A549 (cell line): ENCODE measurements at regions not wholly inside any gene's neighbourhood (a gene's known extent, or its start where the extent isn't known, plus 50 kb on each side); places are given as distances from the start of the nearest gene placed in this dataset.

Source experiments
- ATAC-seq, 2 experiments: fragments of 200-7000 bp in 1 of 2; fragments of >200 bp in 1 of 2; cut with Nextera tagmentation in 1 of 2; cut with Tn5 transposase in 1 of 2; 3 replicates each; pipeline versions ENCODE4 v1.8.0 to v1.9.1; 2018 to 2020; ENCODE audit warnings: mild to moderate bottlenecking in 1 of 2, moderate library complexity in 1 of 2
- CTCF ChIA-PET: fragments of 300-600 bp; sonication (Branson Sonifier 250); formaldehyde crosslinking; extraction: SDS; loops from one replicate; lab custom pipeline; 2021; ENCODE audit warnings: antibody characterized with exemption, inconsistent platforms; lab: Yijun Ruan, JAX
- POLR2A ChIA-PET: fragments of 350-600 bp; formaldehyde crosslinking; extraction: SDS; loops from one replicate; lab custom pipeline; 2021; ENCODE audit warnings: antibody characterized with exemption, inconsistent platforms; lab: Yijun Ruan, JAX
- DNase-seq, 2 experiments: peaks; one replicate each; pipeline versions ENCODE4 v3.0.0 to v3.0.0-alpha.2; 2011 to 2016; ENCODE audit warnings: low read depth in 1 of 2, low spot score in 1 of 2
- FAIRE-seq: peaks from 2 replicates; lab custom pipeline; 2011; peaks lifted over from hg19 to GRCh38; lab: Jason Lieb, UNC
- H3K27ac ChIP-seq, 2 experiments: fragments of >200 bp; sonication (Bioruptor Twin); formaldehyde crosslinking; 3 replicates each; pipeline ENCODE4 v1.5.1; 2016 to 2017
- H3K4me1 ChIP-seq: fragments of >200 bp; sonication (Bioruptor Twin); formaldehyde crosslinking; 3 replicates; pipeline ENCODE4 v1.6.1; 2016
- H3K4me2 ChIP-seq: fragments of >200 bp; sonication (Bioruptor Twin); formaldehyde crosslinking; 3 replicates; pipeline ENCODE4 v1.6.1; 2016
- H3K4me3 ChIP-seq: fragments of >200 bp; sonication (Bioruptor Twin); formaldehyde crosslinking; 3 replicates; pipeline ENCODE4 v1.5.1; 2016
- H3K9me3 ChIP-seq: fragments of >200 bp; sonication (Bioruptor Twin); formaldehyde crosslinking; 3 replicates; pipeline ENCODE4 v1.6.1; 2016
- BHLHE40 ChIP-seq: IDR thresholded peaks from 2 replicates; pipeline ENCODE4 v1.6.1; 2012; ENCODE audit warnings: low read depth, low read length, inconsistent platforms
- CBX2 ChIP-seq: fragments of 200-600 bp; sonication (generic); IDR thresholded peaks from 2 replicates; pipeline ENCODE4 v1.6.1; 2016; ENCODE audit warnings: low read depth, mild to moderate bottlenecking, borderline replicate concordance
- CBX8 ChIP-seq: fragments of 200-600 bp; sonication (generic); IDR thresholded peaks from 2 replicates; pipeline ENCODE4 v1.6.1; 2016
- EHF ChIP-seq: fragments of 250-450 bp; sonication (Bioruptor Pico); IDR thresholded peaks from 2 replicates; pipeline ENCODE4 v1.5.0; 2020; ENCODE audit warnings: mild to moderate bottlenecking
- EP300 ChIP-seq, 2 experiments: fragments of >200 bp; sonication (Bioruptor Twin); formaldehyde crosslinking; IDR thresholded peaks; 2 replicates in 1 of 2; 3 replicates in 1 of 2; pipeline ENCODE4 v1.6.1; 2016 to 2017
- ESRRA ChIP-seq: fragments of 150-350 bp; IDR thresholded peaks from 2 replicates; pipeline ENCODE4 v1.6.1; 2014; ENCODE audit warnings: mild to moderate bottlenecking, low read length, borderline replicate concordance
- FOSB ChIP-seq: fragments of 250-450 bp; sonication (Bioruptor Pico); IDR thresholded peaks from 2 replicates; pipeline ENCODE4 v1.5.0; 2020; ENCODE audit warnings: mild to moderate bottlenecking, moderate library complexity
- FOSL2 ChIP-seq, 2 experiments: fragments of 450-650 bp in 1 of 2; fragments of >200 bp in 1 of 2; sonication (Bioruptor Twin) in 1 of 2; formaldehyde crosslinking; IDR thresholded peaks; 2 replicates each; pipeline versions ENCODE4 v1.5.0 to v1.6.1; 2016 to 2020; ENCODE audit warnings: mild to moderate bottlenecking in 1 of 2, moderate library complexity in 1 of 2
- GATA3 ChIP-seq: IDR thresholded peaks from 2 replicates; pipeline ENCODE4 v1.6.1; 2012; ENCODE audit warnings: borderline replicate concordance
- HDAC2 ChIP-seq: fragments of 200-600 bp; sonication (generic); IDR thresholded peaks from 2 replicates; pipeline ENCODE4 v1.6.1; 2016
- HEYL ChIP-seq: fragments of 250-450 bp; sonication (Bioruptor Pico); IDR thresholded peaks from 2 replicates; pipeline ENCODE4 v1.8.0; 2021; ENCODE audit warnings: mild to moderate bottlenecking, moderate library complexity
- HOXA7 ChIP-seq: fragments of 250-450 bp; sonication (Bioruptor Pico); IDR thresholded peaks from 2 replicates; pipeline ENCODE4 v1.5.0; 2020; ENCODE audit warnings: mild to moderate bottlenecking, moderate library complexity
- HOXB13 ChIP-seq: fragments of 250-450 bp; sonication (Bioruptor Pico); IDR thresholded peaks from 2 replicates; pipeline ENCODE4 v1.5.0; 2020; ENCODE audit warnings: low read depth, mild to moderate bottlenecking, moderate library complexity
- HOXB5 ChIP-seq: fragments of 250-450 bp; sonication (Bioruptor Pico); IDR thresholded peaks from 2 replicates; pipeline ENCODE4 v1.5.0; 2020; ENCODE audit warnings: mild to moderate bottlenecking, moderate library complexity
- JUNB ChIP-seq: fragments of >200 bp; sonication (Bioruptor Twin); formaldehyde crosslinking; IDR thresholded peaks from 2 replicates; pipeline ENCODE4 v1.6.1; 2016
- KDM1A ChIP-seq: fragments of 200-600 bp; sonication (generic); IDR thresholded peaks from 2 replicates; pipeline ENCODE4 v1.6.1; 2016; ENCODE audit warnings: low read depth, mild to moderate bottlenecking
- KDM5A ChIP-seq: fragments of 200-600 bp; sonication (generic); IDR thresholded peaks from 2 replicates; pipeline ENCODE4 v1.6.1; 2016; ENCODE audit warnings: antibody characterized with exemption, mild to moderate bottlenecking
- MAFK ChIP-seq: fragments of 450-650 bp; IDR thresholded peaks from 2 replicates; pipeline ENCODE4 v1.6.1; 2014; ENCODE audit not compliant: partially characterized antibody
- MAZ ChIP-seq: fragments of 150-350 bp; IDR thresholded peaks from 2 replicates; pipeline ENCODE4 v1.6.1; 2014; ENCODE audit warnings: antibody characterized with exemption, low read depth, low read length, borderline replicate concordance
- PHF8 ChIP-seq: fragments of 200-600 bp; sonication (generic); IDR thresholded peaks from 2 replicates; pipeline ENCODE4 v1.6.1; 2016; ENCODE audit warnings: low read depth, mild to moderate bottlenecking, antibody characterized with exemption, moderate library complexity, borderline replicate concordance
- RARB ChIP-seq: fragments of 250-450 bp; sonication (Bioruptor Pico); IDR thresholded peaks from 2 replicates; pipeline ENCODE4 v1.8.0; 2021; ENCODE audit warnings: mild to moderate bottlenecking, moderate library complexity
- RCOR1 ChIP-seq: fragments of 150-350 bp; IDR thresholded peaks from 2 replicates; pipeline ENCODE4 v1.6.1; 2014; ENCODE audit warnings: antibody characterized with exemption, low read length, low read depth
- RFX5 ChIP-seq: fragments of 450-650 bp; IDR thresholded peaks from 2 replicates; pipeline ENCODE4 v1.7.1; 2014; ENCODE audit warnings: antibody characterized with exemption, mild to moderate bottlenecking, moderate library complexity
- SMC3 ChIP-seq: fragments of >200 bp; sonication (Bioruptor Twin); formaldehyde crosslinking; IDR thresholded peaks from 3 replicates; pipeline ENCODE4 v1.6.1; 2018; ENCODE audit warnings: inconsistent platforms
- SREBF2 ChIP-seq: fragments of 450-650 bp; IDR thresholded peaks from 2 replicates; pipeline ENCODE4 v1.6.1; 2014; ENCODE audit warnings: mild to moderate bottlenecking, moderate library complexity
- TFCP2L1 ChIP-seq: fragments of 250-450 bp; sonication (Bioruptor Pico); IDR thresholded peaks from 2 replicates; pipeline ENCODE4 v1.5.0; 2021; ENCODE audit warnings: mild to moderate bottlenecking
- TP53 ChIP-seq: fragments of 250-450 bp; sonication (Bioruptor Pico); IDR thresholded peaks from 2 replicates; pipeline ENCODE4 v1.5.0; 2021; ENCODE audit warnings: mild to moderate bottlenecking, moderate library complexity
- ZFP36 ChIP-seq: fragments of 450-650 bp; IDR thresholded peaks from 2 replicates; pipeline ENCODE4 v1.6.1; 2014; ENCODE audit warnings: borderline replicate concordance; ENCODE audit not compliant: partially characterized antibody
- ZNF302 ChIP-seq: fragments of 250-450 bp; sonication (Bioruptor Pico); IDR thresholded peaks from 2 replicates; pipeline ENCODE4 v1.9.0; 2021; ENCODE audit warnings: inconsistent platforms, mild to moderate bottlenecking, moderate library complexity
- ZSCAN20 ChIP-seq: fragments of 250-450 bp; sonication (Bioruptor Pico); IDR thresholded peaks from 2 replicates; pipeline ENCODE4 v1.8.0; 2022; ENCODE audit warnings: mild to moderate bottlenecking, moderate library complexity
- WGBS: methylation state at CpG from one replicate; pipeline ENCODE4 v1.1.6; 2017; ENCODE audit errors: missing lambda C conversion rate; 5-methylcytosine and 5-hydroxymethylcytosine counted together
- TF ChIP-seq, protein P1 (sequence below): fragments of 150-350 bp; IDR thresholded peaks from 2 replicates; pipeline ENCODE4 v1.6.1; 2014; ENCODE audit warnings: low read depth, mild to moderate bottlenecking, low read length
- TF ChIP-seq, protein P2 (sequence below): fragments of 250-450 bp; sonication (Bioruptor Pico); IDR thresholded peaks from 2 replicates; pipeline ENCODE4 v1.5.0; 2020; ENCODE audit warnings: low read depth, mild to moderate bottlenecking, moderate library complexity
- TF ChIP-seq, protein P3 (sequence below): IDR thresholded peaks from 2 replicates; pipeline ENCODE4 v1.6.1; 2012
- TF ChIP-seq, protein P4 (sequence below): fragments of >200 bp; sonication (Bioruptor Twin); formaldehyde crosslinking; IDR thresholded peaks from 3 replicates; pipeline ENCODE4 v1.6.1; 2016
- TF ChIP-seq, protein P5 (sequence below): fragments of 200-600 bp; sonication (generic); IDR thresholded peaks from 2 replicates; pipeline ENCODE4 v1.6.1; 2016; ENCODE audit warnings: antibody characterized with exemption, mild to moderate bottlenecking, moderate library complexity

DNA sequence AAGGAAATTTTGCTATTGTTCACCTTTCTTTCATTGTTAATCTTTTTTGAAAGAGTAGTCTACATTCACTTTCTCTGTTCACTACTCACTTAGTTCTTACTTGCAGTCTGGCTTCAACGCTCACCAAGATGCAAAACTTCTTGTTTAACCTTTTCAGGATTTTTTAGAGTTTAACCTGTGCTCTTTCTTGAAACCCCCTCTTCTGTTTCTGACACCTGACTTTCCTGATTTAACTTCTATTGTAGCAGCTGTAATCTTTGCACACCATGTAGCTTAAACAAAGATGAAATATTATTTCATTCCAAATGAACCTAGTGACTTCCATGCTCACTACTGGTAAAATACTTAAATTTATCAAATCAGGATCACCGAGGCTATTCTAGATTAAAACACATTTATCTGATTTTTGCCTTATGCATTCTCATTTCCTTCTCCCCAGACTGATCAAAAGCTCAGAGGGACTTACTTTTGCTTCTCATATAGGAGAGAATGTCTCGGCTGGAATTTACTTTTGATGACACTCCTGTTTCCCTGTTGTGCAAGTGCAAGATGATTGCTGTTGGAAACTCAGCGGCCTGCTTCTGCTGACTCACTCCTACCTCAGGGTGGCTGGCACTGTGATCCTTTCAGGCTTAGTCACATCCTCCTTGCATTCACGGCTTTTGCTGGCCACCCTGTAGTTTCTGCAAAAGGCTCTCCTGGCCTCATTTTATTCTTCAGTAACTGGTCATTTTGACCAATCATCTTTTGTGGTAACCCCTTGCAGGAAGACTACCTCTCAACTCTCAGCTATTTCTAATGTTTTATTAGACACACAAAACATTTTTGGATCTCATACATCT lies 109.3 kb upstream of the IFNE start:
- FAIRE-seq (peak; percentile 99), ATAC-seq (peak; percentile 94 to 99), DNase-seq (peak; percentile 74 to 99)
- POLR2A ChIA-PET: interaction anchor here (0.7 to 3.1 kb wide), 18 partner anchors 8 to 256 kb away, joined by 3 to 61 read pairs (median 6); partner anchors contain the start of genes KLHL9 and MTAP
- Histone ChIP-seq H3K9me3 (0 out of 3 replicates have a peak, but pooled peaks cover 8% of the 10 kb centered on the region), H3K4me1 (peaks cover 59% of the 10 kb centered on the region), H3K4me2 (peak overlapping the region; percentile 96), H3K4me3 (peak overlapping the region; percentile 49), H3K27ac (peak overlapping the region; percentile 91 to 93)
- WGBS: under 1% methylated on average over 5 of the region's 5 CpGs
- CTCF ChIA-PET: interaction anchor here (0.9 to 2.0 kb wide), 5 partner anchors 10 to 197 kb away, joined by 3 to 6 read pairs (median 3); no protein-coding TSS in a partner anchor
- no peak for TF ChIP-seq ZFP36
- no peak for TF ChIP-seq KDM5A
- TF ChIP-seq KDM1A: no peak
- no peak for TF ChIP-seq HEYL (CRISPR knock-in tag)
- peak; percentile 94 for TF ChIP-seq GATA3
- TF ChIP-seq ZNF302 (CRISPR knock-in tag): peak; percentile 80; the same call in 1 of the 2 replicates
- TF ChIP-seq BHLHE40: no peak
- no peak for TF ChIP-seq SREBF2
- TF ChIP-seq, protein P1, sequence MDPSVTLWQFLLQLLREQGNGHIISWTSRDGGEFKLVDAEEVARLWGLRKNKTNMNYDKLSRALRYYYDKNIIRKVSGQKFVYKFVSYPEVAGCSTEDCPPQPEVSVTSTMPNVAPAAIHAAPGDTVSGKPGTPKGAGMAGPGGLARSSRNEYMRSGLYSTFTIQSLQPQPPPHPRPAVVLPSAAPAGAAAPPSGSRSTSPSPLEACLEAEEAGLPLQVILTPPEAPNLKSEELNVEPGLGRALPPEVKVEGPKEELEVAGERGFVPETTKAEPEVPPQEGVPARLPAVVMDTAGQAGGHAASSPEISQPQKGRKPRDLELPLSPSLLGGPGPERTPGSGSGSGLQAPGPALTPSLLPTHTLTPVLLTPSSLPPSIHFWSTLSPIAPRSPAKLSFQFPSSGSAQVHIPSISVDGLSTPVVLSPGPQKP: no peak
- TF ChIP-seq SMC3: peak; percentile 50
- TF ChIP-seq HOXB13 (CRISPR knock-in tag): 0 out of 2 replicates have a peak, but pooled peaks have one; percentile 16
- TF ChIP-seq TP53 (CRISPR knock-in tag): peak; percentile 96
- TF ChIP-seq, protein P2, sequence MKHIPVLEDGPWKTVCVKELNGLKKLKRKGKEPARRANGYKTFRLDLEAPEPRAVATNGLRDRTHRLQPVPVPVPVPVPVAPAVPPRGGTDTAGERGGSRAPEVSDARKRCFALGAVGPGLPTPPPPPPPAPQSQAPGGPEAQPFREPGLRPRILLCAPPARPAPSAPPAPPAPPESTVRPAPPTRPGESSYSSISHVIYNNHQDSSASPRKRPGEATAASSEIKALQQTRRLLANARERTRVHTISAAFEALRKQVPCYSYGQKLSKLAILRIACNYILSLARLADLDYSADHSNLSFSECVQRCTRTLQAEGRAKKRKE (CRISPR knock-in tag): peak; percentile 82; the same call in 1 of the 2 replicates
- no peak for TF ChIP-seq RCOR1
- 0 out of 2 replicates have a peak, but pooled peaks have one; percentile 38 for TF ChIP-seq ZSCAN20 (CRISPR knock-in tag)
- TF ChIP-seq CBX8: no peak
- TF ChIP-seq HOXA7 (CRISPR knock-in tag): peak; percentile 99
- TF ChIP-seq HDAC2: no peak
- TF ChIP-seq FOSL2 (IDR thresholded peaks at IDR 0.05): peak; percentile 98
- peak; percentile 99 for TF ChIP-seq FOSL2 (CRISPR knock-in tag; IDR thresholded peaks at IDR 0.05)
- peak; percentile 81; the same call in 1 of the 2 replicates for TF ChIP-seq EHF (CRISPR knock-in tag)
- TF ChIP-seq MAZ: no peak
- TF ChIP-seq, protein P3, sequence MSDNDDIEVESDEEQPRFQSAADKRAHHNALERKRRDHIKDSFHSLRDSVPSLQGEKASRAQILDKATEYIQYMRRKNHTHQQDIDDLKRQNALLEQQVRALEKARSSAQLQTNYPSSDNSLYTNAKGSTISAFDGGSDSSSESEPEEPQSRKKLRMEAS: peak; percentile 89
- TF ChIP-seq FOSB (CRISPR knock-in tag): peak; percentile 98
- TF ChIP-seq RARB: peak; percentile 98
- TF ChIP-seq, protein P4, sequence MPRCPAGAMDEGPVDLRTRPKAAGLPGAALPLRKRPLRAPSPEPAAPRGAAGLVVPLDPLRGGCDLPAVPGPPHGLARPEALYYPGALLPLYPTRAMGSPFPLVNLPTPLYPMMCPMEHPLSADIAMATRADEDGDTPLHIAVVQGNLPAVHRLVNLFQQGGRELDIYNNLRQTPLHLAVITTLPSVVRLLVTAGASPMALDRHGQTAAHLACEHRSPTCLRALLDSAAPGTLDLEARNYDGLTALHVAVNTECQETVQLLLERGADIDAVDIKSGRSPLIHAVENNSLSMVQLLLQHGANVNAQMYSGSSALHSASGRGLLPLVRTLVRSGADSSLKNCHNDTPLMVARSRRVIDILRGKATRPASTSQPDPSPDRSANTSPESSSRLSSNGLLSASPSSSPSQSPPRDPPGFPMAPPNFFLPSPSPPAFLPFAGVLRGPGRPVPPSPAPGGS: peak; percentile 96
- TF ChIP-seq PHF8: no peak
- TF ChIP-seq TFCP2L1 (CRISPR knock-in tag): peak; percentile 98
- TF ChIP-seq MAFK: peak; percentile 100
- TF ChIP-seq, protein P5, sequence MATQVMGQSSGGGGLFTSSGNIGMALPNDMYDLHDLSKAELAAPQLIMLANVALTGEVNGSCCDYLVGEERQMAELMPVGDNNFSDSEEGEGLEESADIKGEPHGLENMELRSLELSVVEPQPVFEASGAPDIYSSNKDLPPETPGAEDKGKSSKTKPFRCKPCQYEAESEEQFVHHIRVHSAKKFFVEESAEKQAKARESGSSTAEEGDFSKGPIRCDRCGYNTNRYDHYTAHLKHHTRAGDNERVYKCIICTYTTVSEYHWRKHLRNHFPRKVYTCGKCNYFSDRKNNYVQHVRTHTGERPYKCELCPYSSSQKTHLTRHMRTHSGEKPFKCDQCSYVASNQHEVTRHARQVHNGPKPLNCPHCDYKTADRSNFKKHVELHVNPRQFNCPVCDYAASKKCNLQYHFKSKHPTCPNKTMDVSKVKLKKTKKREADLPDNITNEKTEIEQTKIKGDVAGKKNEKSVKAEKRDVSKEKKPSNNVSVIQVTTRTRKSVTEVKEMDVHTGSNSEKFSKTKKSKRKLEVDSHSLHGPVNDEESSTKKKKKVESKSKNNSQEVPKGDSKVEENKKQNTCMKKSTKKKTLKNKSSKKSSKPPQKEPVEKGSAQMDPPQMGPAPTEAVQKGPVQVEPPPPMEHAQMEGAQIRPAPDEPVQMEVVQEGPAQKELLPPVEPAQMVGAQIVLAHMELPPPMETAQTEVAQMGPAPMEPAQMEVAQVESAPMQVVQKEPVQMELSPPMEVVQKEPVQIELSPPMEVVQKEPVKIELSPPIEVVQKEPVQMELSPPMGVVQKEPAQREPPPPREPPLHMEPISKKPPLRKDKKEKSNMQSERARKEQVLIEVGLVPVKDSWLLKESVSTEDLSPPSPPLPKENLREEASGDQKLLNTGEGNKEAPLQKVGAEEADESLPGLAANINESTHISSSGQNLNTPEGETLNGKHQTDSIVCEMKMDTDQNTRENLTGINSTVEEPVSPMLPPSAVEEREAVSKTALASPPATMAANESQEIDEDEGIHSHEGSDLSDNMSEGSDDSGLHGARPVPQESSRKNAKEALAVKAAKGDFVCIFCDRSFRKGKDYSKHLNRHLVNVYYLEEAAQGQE: no peak
- TF ChIP-seq EP300 (IDR thresholded peaks at IDR 0.05): peak; percentile 93 to 98
- TF ChIP-seq JUNB: peak; percentile 96
- peak; percentile 54; the same call in 1 of the 2 replicates for TF ChIP-seq HOXB5 (CRISPR knock-in tag)
- TF ChIP-seq CBX2: no peak
- peak; percentile 70; the same call in 1 of the 2 replicates for TF ChIP-seq RFX5
- TF ChIP-seq ESRRA: no peak
